ENCODE measurements at regions not wholly inside any gene's neighbourhood (a gene's known extent, or its start where the extent isn't known, plus 50 kb on each side); places are given as distances from the start of the nearest gene placed in this dataset.
"Not testable (repeated sequence)": the region's sequence is repeated elsewhere in the genome, so short reads cannot be mapped to it uniquely, and the experiment has no call there.

DNA sequence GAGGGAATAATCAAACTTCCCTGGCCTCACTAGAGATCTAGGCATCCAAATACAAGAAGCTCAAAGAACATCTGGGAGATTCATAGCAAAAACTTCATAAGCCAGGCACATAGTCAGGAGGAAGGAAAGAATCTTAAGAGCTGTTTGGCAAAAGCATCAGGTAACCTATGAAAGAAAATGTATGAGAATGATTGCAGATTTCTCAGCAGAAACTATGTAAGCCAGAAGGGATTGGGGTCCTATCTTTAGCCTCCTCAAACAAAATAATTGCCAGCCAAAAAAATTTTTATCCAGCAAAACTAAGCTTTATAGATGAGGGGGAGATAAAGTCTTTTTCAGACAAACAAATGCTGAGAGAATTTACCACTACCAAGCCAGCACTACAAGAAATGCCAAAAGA is 1036.3 kb downstream of the TBL1XR1 start:
- DNase-seq, result no peak

- no peak for DNase-seq
These were observed 1037.5 kb downstream of the TBL1XR1 start for GRCh38 chr3:176159796-176160195.

DNA sequence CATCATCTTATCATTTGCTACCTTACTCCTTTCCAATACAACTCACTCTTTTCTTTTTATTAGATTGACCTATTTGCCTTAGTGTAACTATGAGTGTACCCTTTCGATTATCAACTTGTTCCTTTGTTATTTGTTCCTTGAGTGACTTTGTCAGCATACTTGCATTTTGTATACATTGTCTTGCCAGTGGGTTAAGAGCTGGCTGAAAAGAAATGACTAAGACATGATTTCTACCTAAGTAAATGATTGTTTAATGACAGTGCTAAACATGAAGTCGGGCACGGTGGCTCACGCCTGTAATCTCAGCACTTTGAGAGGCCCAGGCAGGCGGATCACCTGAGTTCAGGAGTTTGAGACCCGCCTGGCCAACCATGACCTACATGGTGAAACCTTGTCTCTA is 1042.3 kb downstream of the TBL1XR1 start:
- DNase-seq, result no peak

- no peak for DNase-seq
These were observed 1047.7 kb downstream of the TBL1XR1 start for GRCh38 chr3:176149567-176149966.

DNA sequence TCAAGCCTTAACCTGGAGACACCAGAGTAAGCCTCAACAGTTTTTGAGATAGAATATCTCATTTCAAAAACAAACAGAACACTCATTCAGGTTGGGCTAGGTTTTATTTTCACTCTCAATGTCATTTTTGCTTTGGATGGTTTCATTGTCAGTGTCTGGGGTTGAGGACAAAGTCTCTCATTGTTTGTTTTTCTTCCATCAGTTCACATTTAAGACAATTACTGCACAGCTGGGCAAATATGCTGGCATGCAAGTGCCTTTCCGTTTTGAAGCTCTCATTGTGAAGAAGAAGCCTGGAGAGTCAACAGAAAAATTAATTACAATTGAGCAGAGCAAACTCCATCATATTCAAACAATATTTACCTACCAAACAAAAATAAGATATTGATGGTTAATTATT is 1050.0 kb downstream of the TBL1XR1 start:
- no peak for DNase-seq

DNA sequence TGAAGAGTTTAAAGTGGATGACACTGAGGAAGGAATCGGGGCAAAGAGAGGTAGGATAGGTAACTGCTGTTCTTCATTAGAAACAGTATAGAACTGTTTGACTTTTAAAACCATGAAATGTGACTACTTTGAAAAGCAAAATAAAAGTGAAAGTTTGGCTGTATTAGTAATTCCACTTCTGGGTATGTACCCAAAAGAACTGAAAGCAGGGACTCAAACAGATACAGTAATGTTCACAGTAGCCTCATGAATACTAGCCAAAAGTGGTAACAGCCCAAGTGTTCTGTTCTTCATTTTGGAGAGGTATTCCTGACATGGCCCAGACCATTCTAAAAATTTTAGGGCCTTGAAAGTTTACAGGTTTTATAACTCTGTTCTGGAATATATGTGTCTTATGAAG is 1055.4 kb downstream of the TBL1XR1 start:
- DNase-seq, result no peak

DNA sequence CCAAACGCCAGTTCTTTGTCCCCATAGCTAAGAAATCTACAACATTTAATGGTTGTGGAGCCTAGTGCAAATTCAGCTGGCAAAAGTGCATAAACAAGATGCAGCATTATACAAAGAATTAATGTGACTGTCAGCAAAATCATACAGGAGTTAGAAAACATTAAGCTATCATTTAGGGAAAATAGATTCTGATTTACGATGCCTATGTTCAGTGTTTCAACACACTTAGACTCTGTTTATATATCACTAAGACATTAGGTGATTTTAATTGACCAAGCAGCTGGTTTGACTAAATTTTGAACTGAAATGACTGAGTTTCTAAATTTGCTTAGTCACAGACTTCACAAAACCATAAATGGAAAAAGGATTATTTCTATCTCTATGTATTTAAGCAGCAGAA is 1076.8 kb downstream of the TBL1XR1 start:
- DNase-seq, result no peak

DNA sequence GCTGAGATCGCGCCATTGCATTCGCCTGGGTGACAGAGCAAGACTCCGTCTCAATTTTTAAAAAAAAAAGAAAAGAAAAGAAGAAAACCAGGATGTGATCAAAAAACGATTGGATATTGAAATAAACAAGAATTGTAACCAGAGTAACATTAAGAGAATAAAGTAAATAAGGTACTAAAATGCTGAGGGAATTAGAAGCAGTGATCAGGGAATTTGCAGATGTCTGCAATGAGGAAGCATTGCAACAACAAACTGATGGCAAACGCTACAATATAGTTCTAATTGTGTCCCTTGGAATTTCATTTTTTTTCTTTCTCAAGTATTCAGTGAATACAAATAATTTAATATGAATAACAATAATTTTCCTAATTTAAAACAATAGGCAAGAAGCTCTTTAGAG is 1077.5 kb downstream of the TBL1XR1 start:
- DNase-seq, result no peak

DNA sequence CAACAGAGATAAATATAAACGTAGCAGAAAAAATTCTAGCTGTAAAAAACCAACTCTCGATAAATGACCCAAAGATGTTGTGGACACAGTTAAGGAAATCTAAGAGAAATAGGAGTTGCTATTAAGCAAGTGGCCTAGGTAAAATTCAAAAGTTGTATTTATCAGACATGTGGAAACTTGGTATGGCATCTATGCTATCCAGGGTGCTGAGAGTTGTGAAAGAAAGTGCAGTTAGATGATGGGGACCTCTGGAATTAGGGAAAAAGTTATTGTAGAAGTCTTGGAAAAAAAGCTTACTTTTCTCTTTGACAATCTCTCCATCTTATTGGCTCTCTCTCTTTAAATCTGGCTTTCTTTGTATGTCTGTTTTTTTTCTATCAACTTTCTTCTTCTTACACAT is 1090.9 kb downstream of the TBL1XR1 start:
- DNase-seq, result no peak

DNA sequence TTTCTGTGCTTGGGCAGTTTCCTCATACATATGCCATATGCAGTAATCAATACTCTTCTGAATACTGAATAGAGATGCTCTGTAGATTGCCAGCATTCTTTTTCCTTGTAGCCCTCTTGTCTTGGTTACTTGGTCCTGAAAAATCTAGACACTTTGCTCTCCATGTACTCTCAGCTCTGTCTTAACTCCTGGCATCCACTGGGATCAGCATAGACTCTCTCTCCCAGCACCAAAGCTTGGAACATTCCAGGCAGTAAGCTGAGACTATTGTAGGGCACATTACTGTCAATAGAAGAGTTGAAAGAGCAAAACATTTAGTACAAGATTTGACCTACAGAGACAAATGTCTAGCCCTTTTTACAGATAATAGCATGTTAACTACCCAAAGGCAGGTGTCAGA is 1100.3 kb downstream of the TBL1XR1 start:
- no peak for DNase-seq

DNA sequence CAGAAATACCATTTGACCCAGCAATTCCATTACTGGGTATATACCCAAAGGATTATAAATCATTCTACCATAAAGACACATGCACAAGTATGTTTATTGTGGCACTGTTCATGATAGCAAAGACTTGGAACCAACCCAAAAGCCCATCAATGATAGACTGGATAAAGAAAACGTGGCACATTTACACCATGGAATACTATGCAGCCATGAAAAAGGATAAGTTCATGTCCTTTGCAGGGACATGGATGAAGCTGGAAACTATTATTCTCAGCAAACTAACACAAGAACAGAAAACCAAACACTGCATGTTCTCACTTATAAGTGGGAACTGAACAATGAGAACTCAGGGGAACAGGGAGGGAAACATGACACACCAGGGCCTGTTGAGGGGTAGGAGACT is 1103.4 kb downstream of the TBL1XR1 start:
- DNase-seq, result not testable (repeated sequence)

- DNase-seq, result no peak
These were observed 1106.6 kb downstream of the TBL1XR1 start for GRCh38 chr3:176090727-176091126.

GRCh38 chr3:176088962-176089383 is 1108.3 kb downstream of the TBL1XR1 start:
- no peak for DNase-seq

DNA sequence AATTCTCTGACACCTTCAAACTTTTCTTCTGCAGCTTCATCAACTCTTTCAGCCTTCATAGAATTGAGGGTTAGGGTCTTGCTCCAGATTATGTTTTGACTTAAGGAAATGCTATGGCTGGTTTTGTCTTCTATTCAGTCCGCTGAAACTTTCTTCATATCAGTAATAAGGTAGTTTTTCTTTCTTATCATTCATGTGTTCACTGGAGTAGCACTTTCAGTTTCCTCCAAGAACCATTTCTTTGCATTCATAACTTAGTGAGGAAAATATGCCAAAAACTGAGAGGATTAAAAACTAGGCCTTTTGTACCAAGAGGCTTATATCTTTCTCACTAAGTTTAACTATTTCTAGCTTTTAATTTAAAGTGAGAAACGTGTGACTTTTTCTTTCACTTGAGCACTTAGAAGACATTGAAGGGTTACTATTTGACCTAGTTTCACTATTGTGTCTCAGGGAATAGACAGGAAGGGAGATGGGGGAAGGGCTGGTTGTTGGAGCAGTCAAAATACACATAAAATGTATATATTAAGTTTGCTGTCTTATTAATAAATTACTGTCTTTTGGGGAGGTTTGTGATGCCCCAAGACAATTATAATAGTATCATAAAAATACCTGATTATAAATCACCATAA is 1110.1 kb downstream of the TBL1XR1 start:
- no peak for DNase-seq

DNA sequence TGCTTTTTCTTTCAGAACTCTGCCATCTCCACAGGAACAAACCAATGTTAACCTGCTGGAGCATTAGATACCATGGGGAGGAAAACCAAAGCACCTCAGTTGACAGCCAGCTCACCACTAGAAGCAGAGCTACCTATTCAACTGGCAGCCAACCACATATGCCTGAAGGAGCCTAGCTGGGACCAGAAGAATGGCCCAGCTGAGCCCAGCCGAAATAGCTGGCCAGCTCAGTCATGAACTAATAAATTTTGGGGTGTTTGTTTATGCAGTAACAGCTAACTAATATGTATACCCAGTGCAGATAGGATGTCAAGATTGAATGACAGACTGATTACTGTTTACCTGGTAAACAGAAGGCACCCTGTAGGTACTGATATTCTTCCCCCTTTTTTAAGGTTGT is 1117.5 kb downstream of the TBL1XR1 start:
- DNase-seq, result no peak

- no peak for DNase-seq
These were observed 1118.4 kb downstream of the TBL1XR1 start for GRCh38 chr3:176078906-176079305.

DNA sequence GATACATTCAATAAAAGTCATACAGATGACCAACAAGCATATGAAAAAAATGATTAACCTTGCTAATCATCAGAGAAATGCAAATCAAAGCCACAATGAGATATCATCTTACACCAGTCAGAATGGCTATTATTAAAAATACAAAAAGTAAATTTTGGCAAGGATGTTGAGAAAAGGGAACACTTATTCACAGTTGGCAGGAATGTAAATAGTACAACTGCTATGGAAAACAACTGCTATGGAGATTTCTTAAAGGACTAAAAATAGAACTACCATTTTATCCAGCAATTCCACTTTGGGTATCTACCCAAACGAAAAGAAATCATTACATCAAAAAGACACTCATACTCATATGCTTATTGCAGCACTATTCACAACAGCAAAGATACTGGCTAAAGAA is 1121.8 kb downstream of the TBL1XR1 start:
- DNase-seq, result no peak

DNA sequence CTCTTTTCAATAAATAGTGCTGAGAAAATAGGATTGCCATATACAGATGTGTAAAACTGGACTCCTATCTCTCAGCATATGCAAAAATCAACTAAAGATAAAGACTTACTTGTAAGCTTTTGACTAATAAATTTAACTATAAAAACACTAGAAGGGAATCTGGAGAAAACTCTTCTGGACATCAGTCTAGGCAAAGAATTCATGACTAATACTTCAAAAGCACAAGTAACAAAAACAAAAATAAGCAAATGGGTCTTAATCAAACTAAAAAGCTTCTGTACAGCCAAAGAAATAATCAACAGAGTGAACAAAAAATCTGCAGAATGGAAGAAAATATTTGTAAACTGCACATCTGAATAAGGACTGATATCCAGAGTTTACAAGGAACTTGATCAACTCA is 1122.2 kb downstream of the TBL1XR1 start:
- no peak for DNase-seq

DNA sequence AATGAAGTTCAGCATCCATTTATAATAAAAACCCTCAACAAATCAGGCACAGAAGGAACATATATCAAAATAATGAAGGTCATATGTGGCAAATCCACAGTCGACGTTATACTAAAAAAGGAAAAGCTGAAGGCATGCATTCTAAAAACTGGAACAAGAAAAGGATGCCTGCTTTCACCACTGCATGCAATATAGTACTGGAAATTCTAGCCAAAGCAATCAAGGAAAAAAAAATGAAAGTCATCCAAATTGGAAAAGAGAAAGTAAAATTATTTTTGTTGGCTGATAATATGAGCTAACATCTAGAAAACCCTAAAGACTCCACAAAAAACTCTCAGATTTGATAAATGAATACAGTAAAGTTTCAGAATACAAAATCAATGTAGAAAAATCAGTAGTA is 1123.2 kb downstream of the TBL1XR1 start:
- no peak for DNase-seq

- DNase-seq, result no peak
These were observed 1125.3 kb downstream of the TBL1XR1 start for GRCh38 chr3:176071943-176072342.

- DNase-seq, result no peak
These were observed 1128.5 kb downstream of the TBL1XR1 start for GRCh38 chr3:176068750-176069149.

GRCh38 chr3:176058856-176059255 is 1138.4 kb downstream of the TBL1XR1 start:
- DNase-seq, result no peak

GRCh38 chr3:176055836-176056235 is 1141.4 kb downstream of the TBL1XR1 start:
- DNase-seq, result no peak

- DNase-seq, result no peak
These were observed 1145.5 kb downstream of the TBL1XR1 start for GRCh38 chr3:176051766-176052165.

GRCh38 chr3:176046703-176047102 is 1150.6 kb downstream of the TBL1XR1 start:
- no peak for DNase-seq

GRCh38 chr3:176041812-176042211 is 1155.5 kb downstream of the TBL1XR1 start:
- DNase-seq, result no peak
